ENCODE measurements at regions not wholly inside any gene's neighbourhood (a gene's known extent, or its start where the extent isn't known, plus 50 kb on each side); places are given as distances from the start of the nearest gene placed in this dataset.

DNA sequence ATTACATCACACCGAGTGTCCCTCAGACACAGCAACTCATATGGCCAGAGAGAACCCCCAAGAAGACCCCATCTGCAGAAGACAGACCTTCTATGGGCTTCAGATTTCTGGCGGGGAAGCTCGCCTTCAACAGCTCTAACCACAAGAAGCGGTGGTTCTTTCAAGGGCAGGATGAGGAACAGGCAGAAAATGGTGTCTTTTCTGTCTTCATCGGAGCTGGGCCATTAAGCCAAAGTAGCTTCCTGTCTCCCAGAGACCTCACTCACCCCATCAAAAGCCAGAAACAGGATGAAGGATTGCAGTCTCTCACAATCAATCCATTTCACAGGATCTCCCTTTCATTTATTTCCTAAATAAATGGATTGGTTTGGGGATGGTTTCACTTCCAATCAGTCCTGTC is 149.1 kb downstream of the HERPUD2 start:
- TF ChIP-seq, protein P1, sequence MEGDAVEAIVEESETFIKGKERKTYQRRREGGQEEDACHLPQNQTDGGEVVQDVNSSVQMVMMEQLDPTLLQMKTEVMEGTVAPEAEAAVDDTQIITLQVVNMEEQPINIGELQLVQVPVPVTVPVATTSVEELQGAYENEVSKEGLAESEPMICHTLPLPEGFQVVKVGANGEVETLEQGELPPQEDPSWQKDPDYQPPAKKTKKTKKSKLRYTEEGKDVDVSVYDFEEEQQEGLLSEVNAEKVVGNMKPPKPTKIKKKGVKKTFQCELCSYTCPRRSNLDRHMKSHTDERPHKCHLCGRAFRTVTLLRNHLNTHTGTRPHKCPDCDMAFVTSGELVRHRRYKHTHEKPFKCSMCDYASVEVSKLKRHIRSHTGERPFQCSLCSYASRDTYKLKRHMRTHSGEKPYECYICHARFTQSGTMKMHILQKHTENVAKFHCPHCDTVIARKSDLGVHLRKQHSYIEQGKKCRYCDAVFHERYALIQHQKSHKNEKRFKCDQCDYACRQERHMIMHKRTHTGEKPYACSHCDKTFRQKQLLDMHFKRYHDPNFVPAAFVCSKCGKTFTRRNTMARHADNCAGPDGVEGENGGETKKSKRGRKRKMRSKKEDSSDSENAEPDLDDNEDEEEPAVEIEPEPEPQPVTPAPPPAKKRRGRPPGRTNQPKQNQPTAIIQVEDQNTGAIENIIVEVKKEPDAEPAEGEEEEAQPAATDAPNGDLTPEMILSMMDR (IDR thresholded peaks at IDR 0.05; ENCODE audit: low read length), result no peak
- TF ChIP-seq EZH2 (IDR thresholded peaks at IDR 0.05; ENCODE audit: borderline replicate concordance, low read length), result no peak

Measured in OCI-LY1 (cell line).